ENCODE measurements at regions not wholly inside any gene's neighbourhood (a gene's known extent, or its start where the extent isn't known, plus 50 kb on each side); places are given as distances from the start of the nearest gene placed in this dataset.
"Not testable (repeated sequence)": the region's sequence is repeated elsewhere in the genome, so short reads cannot be mapped to it uniquely, and the experiment has no call there.

GRCh38 chr5:133881576-133882388 is 86.6 kb downstream of the C5orf15 start:
- no peak for DNase-seq

GRCh38 chr5:133878236-133878555 is 90.2 kb downstream of the C5orf15 start:
- DNase-seq = no peak

GRCh38 chr5:133877351-133878235 is 90.8 kb downstream of the C5orf15 start:
- no peak for DNase-seq

GRCh38 chr5:133876266-133876665 is 92.2 kb downstream of the C5orf15 start:
- DNase-seq = no peak

GRCh38 chr5:133875179-133875578 is 93.2 kb downstream of the C5orf15 start:
- DNase-seq = no peak

- no peak for DNase-seq
Observed at GRCh38 chr5:133873449-133873848, 95.0 kb downstream of the C5orf15 start.

GRCh38 chr5:133870661-133871060 is 97.8 kb downstream of the C5orf15 start:
- DNase-seq = no peak

- no peak for DNase-seq
Observed at GRCh38 chr5:133869519-133870335, 98.7 kb downstream of the C5orf15 start.

GRCh38 chr5:133868946-133869518 is 99.4 kb downstream of the C5orf15 start:
- DNase-seq = peak; percentile 30

GRCh38 chr5:133867851-133868545 is 100.4 kb downstream of the C5orf15 start:
- no peak for DNase-seq

- DNase-seq = no peak
Observed at GRCh38 chr5:133867341-133867740, 101.1 kb downstream of the C5orf15 start.

GRCh38 chr5:133866903-133867245 is 101.6 kb downstream of the C5orf15 start:
- DNase-seq = no peak

GRCh38 chr5:133866160-133866902 is 102.1 kb downstream of the C5orf15 start:
- DNase-seq = no peak

- peak; percentile 15 for DNase-seq
Observed at GRCh38 chr5:133865113-133865512, 103.3 kb downstream of the C5orf15 start.

- no peak for DNase-seq
Observed at GRCh38 chr5:133864711-133865110, 103.7 kb downstream of the C5orf15 start.

- no peak for DNase-seq
Observed at GRCh38 chr5:133863857-133864585, 104.4 kb downstream of the C5orf15 start.

GRCh38 chr5:133861161-133861737 is 107.2 kb downstream of the C5orf15 start:
- DNase-seq = no peak

- DNase-seq = no peak
Observed at GRCh38 chr5:133859073-133859472, 109.4 kb downstream of the C5orf15 start.

GRCh38 chr5:133857595-133858313 is 110.7 kb downstream of the C5orf15 start:
- DNase-seq = not testable (repeated sequence)

- DNase-seq = no peak
Observed at GRCh38 chr5:133854554-133854953, 113.9 kb downstream of the C5orf15 start.
